Glomerular visceral epithelial cell (primary cell): ENCODE measurements at regions not wholly inside any gene's neighbourhood (a gene's known extent, or its start where the extent isn't known, plus 50 kb on each side); places are given as distances from the start of the nearest gene placed in this dataset.
"Not testable (repeated sequence)": the region's sequence is repeated elsewhere in the genome, so short reads cannot be mapped to it uniquely, and the experiment has no call there.

Experiments used
- DNase-seq: peaks from one replicate; pipeline ENCODE4 v3.0.0-alpha.2; 2016; ENCODE audit errors: extremely low spot score

GRCh38 chr2:128660836-128661235, 342.2 kb upstream of the HS6ST1 start:
- DNase-seq = no peak

- no peak for DNase-seq
These were observed 342.6 kb upstream of the HS6ST1 start for GRCh38 chr2:128661311-128661710.

GRCh38 chr2:128662051-128662471, 343.4 kb upstream of the HS6ST1 start:
- no peak for DNase-seq

GRCh38 chr2:128663371-128664050, 344.8 kb upstream of the HS6ST1 start:
- no peak for DNase-seq

- no peak for DNase-seq
These were observed 345.9 kb upstream of the HS6ST1 start for GRCh38 chr2:128664499-128664971.

GRCh38 chr2:128665113-128665512, 346.4 kb upstream of the HS6ST1 start:
- DNase-seq = no peak

GRCh38 chr2:128666596-128666995, 347.9 kb upstream of the HS6ST1 start:
- DNase-seq = no peak

- DNase-seq = no peak
These were observed 348.7 kb upstream of the HS6ST1 start for GRCh38 chr2:128667391-128667790.

GRCh38 chr2:128668946-128669345, 350.3 kb upstream of the HS6ST1 start:
- no peak for DNase-seq

GRCh38 chr2:128670066-128670465, 351.4 kb upstream of the HS6ST1 start:
- DNase-seq = no peak

GRCh38 chr2:128671981-128672757, 353.5 kb upstream of the HS6ST1 start:
- not testable (repeated sequence) for DNase-seq

- not testable (repeated sequence) for DNase-seq
These were observed 361.0 kb upstream of the HS6ST1 start for GRCh38 chr2:128679680-128680079.

- no peak for DNase-seq
These were observed 362.8 kb upstream of the HS6ST1 start for GRCh38 chr2:128681507-128681906.

GRCh38 chr2:128682266-128682665, 363.6 kb upstream of the HS6ST1 start:
- DNase-seq = no peak

- DNase-seq = no peak
These were observed 364.1 kb upstream of the HS6ST1 start for GRCh38 chr2:128682729-128683284.

GRCh38 chr2:128684523-128684922, 365.9 kb upstream of the HS6ST1 start:
- no peak for DNase-seq

- no peak for DNase-seq
These were observed 367.3 kb upstream of the HS6ST1 start for GRCh38 chr2:128685841-128686496.

GRCh38 chr2:128686497-128686859, 367.8 kb upstream of the HS6ST1 start:
- DNase-seq = no peak

- DNase-seq = no peak
These were observed 368.4 kb upstream of the HS6ST1 start for GRCh38 chr2:128686881-128687555.

GRCh38 chr2:128687565-128687964, 368.9 kb upstream of the HS6ST1 start:
- DNase-seq = no peak

GRCh38 chr2:128689971-128690370, 371.3 kb upstream of the HS6ST1 start:
- DNase-seq = no peak

GRCh38 chr2:128690431-128690830, 371.8 kb upstream of the HS6ST1 start:
- no peak for DNase-seq
